ENCODE measurements at regions not wholly inside any gene's neighbourhood (a gene's known extent, or its start where the extent isn't known, plus 50 kb on each side); places are given as distances from the start of the nearest gene placed in this dataset.
"Not testable (repeated sequence)": the region's sequence is repeated elsewhere in the genome, so short reads cannot be mapped to it uniquely, and the experiment has no call there.

DNA sequence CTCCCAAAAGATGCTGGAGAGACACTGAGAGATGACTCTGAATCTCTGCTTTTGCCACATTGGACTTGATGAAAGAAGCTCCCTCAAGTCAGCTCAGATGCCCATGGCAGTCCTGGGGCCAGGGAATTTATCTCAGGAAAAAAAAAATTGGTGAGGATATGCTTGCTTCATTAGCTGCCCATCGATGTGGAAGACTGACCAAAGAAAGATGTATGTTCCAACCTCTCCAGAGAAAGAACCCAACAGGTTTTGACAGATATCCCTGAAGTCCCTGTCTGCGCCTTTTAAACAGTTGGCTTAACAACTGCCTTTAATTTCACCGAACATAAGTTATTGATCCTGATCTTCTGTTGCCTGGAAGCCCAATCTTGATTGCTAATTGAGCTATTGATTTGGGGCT, 137.4 kb downstream of the TMEM114 start:
- DNase-seq: no peak

- DNase-seq: peak in 1 of 2 donors; percentile 1
Observed at GRCh38 chr16:8436931-8437330, 153.4 kb downstream of the TMEM114 start.

- no peak for DNase-seq
Observed at GRCh38 chr16:8431783-8432182, 158.5 kb downstream of the TMEM114 start.

GRCh38 chr16:8430401-8430800, 159.9 kb downstream of the TMEM114 start:
- no peak for DNase-seq

GRCh38 chr16:8426569-8426968, 163.7 kb downstream of the TMEM114 start:
- DNase-seq: no peak

- no peak for DNase-seq
Observed at GRCh38 chr16:8417145-8417544, 173.2 kb downstream of the TMEM114 start.

GRCh38 chr16:8408855-8409567, 181.3 kb downstream of the TMEM114 start:
- DNase-seq: no peak

DNA sequence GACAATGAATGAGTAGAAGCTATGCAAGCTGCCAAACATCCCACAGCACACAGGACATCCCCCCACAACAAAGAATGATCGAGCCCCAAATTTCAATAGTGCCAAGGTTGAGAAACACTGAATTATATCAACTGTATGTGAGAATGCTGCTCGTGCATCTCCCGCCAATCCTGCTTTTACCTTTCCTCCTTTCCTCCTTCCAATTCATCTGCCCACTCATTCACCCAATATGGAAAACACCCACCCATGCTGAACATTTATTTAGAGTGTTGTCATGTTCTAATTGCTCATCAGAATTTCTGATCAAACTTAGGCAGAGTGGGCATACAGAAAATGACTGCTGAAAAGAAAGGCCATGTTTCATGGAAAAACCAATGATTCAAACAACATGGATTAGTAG, 183.0 kb downstream of the TMEM114 start:
- no peak for DNase-seq

GRCh38 chr16:8403978-8404749, 186.1 kb downstream of the TMEM114 start:
- DNase-seq: no peak

DNA sequence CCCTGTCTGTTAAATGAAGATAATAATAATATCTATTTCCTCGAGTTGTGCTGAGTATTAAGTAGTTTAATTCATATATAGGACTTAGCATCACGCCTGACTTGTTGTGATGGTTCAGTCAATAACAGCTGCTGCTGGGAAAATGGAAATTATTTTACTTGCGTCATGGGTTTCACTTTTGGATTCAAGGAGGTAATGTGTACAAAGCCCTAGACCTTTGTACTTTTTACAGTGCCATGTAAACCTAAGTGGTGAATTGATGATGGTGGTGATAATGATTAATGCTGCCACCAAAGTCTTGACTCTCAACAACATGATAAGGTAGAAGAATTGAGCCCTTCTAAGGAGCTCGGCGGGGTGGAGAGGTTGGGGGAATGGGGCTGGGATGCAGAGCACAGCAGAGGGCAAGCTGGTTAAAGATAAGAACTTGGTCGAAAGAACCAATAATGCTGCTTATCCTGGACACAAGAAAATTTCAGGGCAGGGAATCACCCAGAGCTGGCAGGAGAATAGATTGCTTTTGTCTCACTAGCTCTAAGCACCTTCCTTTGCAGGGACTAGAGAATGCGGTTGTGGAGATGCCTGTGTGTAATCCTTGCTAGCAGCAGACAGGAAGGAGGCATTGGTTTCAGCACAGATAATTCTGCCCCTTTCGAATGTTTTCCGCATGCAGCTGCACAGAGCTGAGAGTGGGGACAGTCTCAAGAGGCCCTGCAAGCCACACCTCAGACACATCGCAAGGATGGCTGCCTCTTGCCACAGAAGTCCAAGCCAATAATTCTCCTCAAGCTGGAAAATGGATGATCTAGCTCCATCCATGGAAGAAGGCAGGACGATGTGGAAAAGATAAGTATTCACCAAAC, 187.1 kb downstream of the TMEM114 start:
- DNase-seq: no peak

- not testable (repeated sequence) for DNase-seq
Observed at GRCh38 chr16:8400683-8401082, 189.6 kb downstream of the TMEM114 start.

DNA sequence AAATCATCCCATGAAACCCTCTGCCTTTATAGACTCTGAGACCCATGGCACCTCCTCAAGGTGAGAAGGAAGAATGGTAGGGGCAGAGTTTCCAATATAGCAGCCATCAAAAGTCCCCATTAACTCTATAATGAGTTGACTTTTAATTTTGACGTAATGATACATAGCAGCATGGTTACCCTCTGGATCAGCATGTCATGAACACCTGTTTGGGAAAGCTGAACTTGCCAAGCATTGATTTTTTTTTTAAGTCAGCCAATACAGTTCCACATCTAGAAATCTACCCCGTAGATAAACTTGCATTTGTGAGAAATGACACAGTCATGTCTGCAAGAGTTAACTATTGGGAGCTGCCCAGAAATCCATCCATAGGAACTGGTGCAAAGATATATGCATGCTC, 191.8 kb downstream of the TMEM114 start:
- no peak for DNase-seq

GRCh38 chr16:8397223-8397622, 193.1 kb downstream of the TMEM114 start:
- DNase-seq: no peak

DNA sequence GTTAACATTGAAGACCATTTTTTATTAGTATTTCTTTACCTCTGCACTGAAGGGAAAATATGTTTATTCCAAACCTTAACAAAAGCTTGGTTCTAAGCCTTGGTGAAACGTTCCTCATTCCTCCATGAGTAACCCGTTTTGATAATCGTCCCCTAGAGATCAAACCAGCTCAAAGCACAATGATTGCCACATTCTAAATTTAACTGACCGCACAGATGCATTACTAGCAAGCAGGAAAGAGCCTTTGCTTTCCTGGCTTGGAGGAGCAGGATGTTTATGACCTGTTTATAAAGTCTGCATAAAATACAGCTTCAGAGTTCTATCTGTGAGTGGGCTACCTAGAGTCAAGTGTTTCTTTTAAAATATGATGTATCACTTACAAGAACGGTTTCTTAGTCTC, 193.8 kb downstream of the TMEM114 start:
- DNase-seq: no peak

- DNase-seq: no peak
Observed at GRCh38 chr16:8391257-8391656, 199.1 kb downstream of the TMEM114 start.

DNA sequence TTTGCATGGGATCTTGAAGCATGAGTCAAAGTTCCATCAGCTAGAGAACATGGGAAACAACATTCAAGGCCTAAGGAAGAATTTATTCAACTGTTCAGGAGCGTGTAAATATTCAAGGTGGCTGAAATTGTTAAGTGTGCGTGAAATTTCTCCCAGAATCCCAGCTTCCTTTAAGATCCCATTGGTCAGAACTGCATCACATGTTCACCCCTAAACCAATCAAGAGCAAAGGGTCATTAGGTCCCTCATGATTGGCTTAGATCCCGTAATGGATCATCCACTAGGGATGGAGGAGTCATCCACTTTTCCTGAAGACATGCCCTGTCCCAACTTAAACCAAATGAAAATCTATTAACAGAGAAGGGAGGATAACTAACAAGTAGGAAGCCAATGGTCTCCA, 201.6 kb downstream of the TMEM114 start:
- DNase-seq: no peak

- DNase-seq: no peak
Observed at GRCh38 chr16:8381814-8382213, 208.5 kb downstream of the TMEM114 start.

- DNase-seq: no peak
Observed at GRCh38 chr16:8380311-8380710, 210.0 kb downstream of the TMEM114 start.

DNA sequence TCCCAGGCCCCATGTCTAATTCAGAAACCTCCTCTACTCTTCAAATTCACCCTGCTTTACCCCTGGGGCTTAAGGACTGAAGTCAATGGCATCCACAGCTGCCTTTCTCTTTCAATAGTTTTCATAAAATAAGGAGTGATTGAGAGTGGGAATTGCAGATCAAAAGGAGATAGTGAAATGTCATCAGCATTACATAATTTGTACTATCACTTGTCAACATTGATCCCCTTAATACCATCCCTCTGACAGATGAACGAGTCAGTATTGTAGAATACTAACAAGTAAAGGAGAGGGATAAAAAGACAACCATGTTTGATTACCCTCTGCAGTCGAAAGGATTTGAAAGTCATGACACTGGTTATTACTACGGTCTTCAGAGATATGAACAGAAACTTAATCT, 212.4 kb downstream of the TMEM114 start:
- no peak for DNase-seq

GRCh38 chr16:8376858-8377257, 213.5 kb downstream of the TMEM114 start:
- no peak for DNase-seq

DNA sequence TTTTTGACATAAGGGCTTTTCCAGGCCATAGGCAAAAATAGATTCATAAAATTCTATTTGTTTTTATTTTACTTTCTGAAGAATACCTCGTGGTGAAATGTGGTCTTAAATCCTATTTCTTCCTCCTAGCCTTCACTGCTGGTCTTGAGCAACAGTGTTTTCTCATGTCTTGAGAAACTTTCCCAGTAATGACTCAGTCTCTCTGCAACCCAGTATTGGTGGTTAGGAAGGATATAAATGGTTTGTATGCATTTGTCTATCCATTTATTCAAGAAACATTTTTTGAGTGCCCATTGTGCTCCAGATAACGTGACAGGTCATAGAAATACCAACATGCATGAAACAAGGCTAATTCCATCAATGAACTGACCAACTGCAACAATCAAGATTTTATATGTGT, 213.9 kb downstream of the TMEM114 start:
- DNase-seq: no peak

DNA sequence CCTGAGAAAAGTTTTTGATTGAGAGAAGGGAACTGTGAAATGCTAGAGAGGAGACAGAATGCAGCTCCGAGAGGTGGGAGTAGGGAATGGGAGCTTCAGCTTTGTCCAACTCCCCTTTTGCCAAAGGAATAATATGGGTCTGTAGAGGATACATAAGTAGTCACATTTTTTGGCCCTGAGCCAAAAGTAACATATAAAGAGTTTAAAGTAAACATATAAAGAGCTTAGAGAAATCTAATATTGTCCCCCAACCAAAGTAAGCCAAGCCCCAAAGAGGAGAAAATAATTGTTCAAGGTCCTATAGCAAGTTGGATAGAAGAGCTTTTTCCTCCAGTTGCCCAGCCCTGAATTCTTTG, 215.1 kb downstream of the TMEM114 start:
- DNase-seq: no peak

DNA sequence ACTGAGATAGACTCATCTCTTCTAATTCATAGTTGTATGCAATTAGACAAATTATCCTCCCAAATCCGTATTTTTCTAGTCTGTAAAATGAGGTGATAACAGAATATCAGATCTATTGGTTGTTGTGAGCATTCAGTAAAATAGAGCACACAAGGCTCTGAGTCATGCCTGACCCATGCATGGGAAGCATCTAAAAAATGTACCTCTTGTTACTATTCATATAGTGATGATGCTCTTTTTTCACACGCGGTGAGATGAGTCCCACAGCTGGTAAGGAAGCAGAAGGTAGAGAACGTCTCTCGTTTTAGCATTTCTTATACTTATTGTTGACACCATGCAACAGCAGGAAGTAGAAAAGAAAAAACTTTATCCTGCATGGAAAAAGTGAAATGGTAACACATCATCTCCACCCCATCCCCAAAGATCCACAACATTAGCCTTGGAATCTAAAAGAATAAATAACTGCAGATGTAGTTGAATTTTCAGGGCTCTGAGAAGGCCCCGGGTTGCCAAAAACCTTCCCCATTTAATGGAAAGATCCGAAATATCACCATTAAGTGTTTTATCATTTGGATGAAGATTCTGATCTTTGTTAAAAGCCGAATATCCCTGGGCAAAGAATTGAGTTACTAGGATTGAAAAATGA, 215.6 kb downstream of the TMEM114 start:
- DNase-seq: no peak

All from hippocampal formation (tissue), 2 donors.